ENCODE measurements at regions not wholly inside any gene's neighbourhood (a gene's known extent, or its start where the extent isn't known, plus 50 kb on each side); places are given as distances from the start of the nearest gene placed in this dataset.

DNA sequence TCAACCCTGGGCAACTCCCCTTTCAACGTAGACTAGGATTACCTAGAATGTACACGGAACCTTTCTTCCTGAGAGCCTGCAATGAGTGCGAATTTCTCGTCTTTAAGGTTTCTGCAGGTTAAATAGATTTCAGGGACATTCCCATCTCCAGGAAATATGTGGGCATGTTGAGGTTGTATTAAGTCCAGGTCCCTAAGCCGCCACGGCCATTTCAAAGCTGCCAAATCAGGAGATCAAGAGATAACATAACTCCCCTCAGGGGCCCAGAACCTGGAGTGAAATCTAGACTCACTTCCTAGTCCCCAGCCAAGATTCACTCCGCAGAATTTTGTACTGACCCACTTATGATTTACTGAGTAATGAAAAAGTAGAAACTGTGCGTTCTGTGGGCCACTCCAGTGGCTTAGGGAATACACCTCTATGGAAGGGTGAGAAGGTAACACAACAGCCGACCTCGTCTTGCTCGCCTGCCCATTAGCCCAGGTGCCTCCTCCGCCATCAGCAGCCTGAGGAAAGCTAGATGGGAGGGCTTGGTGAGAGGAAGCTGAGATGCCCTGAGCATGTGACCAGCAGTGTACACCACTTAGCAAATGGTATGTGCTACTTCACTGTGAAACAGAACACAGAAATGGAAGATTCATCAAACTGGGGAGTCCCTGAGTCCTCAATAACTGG lies 98.5 kb upstream of the SOX1 start (continued):
- TF ChIP-seq, protein P1, sequence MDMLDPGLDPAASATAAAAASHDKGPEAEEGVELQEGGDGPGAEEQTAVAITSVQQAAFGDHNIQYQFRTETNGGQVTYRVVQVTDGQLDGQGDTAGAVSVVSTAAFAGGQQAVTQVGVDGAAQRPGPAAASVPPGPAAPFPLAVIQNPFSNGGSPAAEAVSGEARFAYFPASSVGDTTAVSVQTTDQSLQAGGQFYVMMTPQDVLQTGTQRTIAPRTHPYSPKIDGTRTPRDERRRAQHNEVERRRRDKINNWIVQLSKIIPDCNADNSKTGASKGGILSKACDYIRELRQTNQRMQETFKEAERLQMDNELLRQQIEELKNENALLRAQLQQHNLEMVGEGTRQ (IDR thresholded peaks at IDR 0.05; ENCODE audit: borderline replicate concordance, low read depth, low read length): no peak
- no peak for TF ChIP-seq RAD21 (IDR thresholded peaks at IDR 0.05; ENCODE audit: low read length)

DNA sequence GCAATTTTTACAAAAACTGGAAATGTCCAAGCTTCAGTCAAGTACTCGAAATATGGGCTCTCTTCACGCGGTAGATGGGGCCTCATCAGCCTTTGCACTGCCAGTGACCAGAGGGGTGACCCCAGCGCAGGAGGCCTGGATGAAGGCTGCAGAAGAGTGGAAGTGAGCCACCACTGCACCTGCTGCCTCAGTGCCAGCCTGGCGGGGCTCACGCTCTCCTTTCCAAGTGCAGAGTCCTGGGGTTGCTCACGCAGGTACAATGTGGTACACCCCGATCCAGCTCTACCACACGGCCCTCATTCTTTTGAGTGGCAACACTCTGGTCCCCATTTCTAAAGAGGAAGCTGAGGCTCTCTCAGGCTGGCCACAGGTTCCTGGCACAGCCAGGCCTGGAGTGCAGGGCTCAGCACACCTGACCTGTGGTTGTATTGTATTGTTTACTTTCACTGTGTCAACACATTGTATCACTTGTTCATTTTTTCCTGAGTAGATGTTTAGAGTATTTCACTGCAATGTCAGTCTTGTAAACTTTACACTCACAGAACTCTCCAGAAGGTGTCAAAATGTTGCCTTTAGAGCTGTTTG lies 97.3 kb upstream of the SOX1 start:
- 27% methylated on average over 6 of the region's 9 CpGs for WGBS (ENCODE audit: low lambda C conversion rate)
- H3K4me2 ChIP-seq: no peak overlapping the region

More for the DNA sequence above, 97.3 kb upstream of the SOX1 start:
- Histone ChIP-seq H2AFZ (ENCODE audit: low read depth) (no peak overlapping the region), H3K27me3 (ENCODE audit: insufficient read depth) (peaks cover 21% of the 10 kb centered on the region; the same call in 1 of the 2 replicates), H3F3A (replicated peaks; ENCODE audit: insufficient read depth) (peaks cover 5% of the 10 kb centered on the region), H3K9ac (no peak overlapping the region), H3K36me3 (replicated peaks in 1 of 2; ENCODE audit: control insufficient read depth in 1 of 2, insufficient read depth in 2 of 2, low read length in 1 of 2) (no peaks in the 10 kb centered on the region), H3K4me1 (ENCODE audit: control insufficient read depth in 1 of 2, insufficient read depth in 2 of 2, low read depth in 1 of 2, low read length in 1 of 2) (no peaks in the 10 kb centered on the region), H3K27ac (ENCODE audit: low read depth in 2 of 2, low read length in 1 of 2) (no peak overlapping the region), H3K9me3 (no peaks in the 10 kb centered on the region), H3K79me2 (ENCODE audit: insufficient read depth) (no peaks in the 10 kb centered on the region), H3K4me3 (ENCODE audit: low read depth in 2 of 2, low read length in 1 of 2) (no peak overlapping the region), H4K20me1 (ENCODE audit: insufficient read depth) (no peaks in the 10 kb centered on the region), H3K9me2 (no peaks in the 10 kb centered on the region)
- ChIA-PET CTCF (no interaction called here), POLR2A (no interaction called here)
- TF ChIP-seq POLR2AphosphoS5 (IDR thresholded peaks at IDR 0.05; ENCODE audit: low read depth, low read length): no peak
- TF ChIP-seq FOXJ3 (CRISPR knock-in tag; IDR thresholded peaks at IDR 0.05): no peak
- no peak for TF ChIP-seq CHD2 (IDR thresholded peaks at IDR 0.05; ENCODE audit: low read length, partially characterized antibody)
- TF ChIP-seq, protein P1 (IDR thresholded peaks at IDR 0.05; ENCODE audit: borderline replicate concordance, low read depth, low read length): no peak
- TF ChIP-seq GABPA (IDR thresholded peaks at IDR 0.05; ENCODE audit: low read depth): no peak
- TF ChIP-seq, protein P2, sequence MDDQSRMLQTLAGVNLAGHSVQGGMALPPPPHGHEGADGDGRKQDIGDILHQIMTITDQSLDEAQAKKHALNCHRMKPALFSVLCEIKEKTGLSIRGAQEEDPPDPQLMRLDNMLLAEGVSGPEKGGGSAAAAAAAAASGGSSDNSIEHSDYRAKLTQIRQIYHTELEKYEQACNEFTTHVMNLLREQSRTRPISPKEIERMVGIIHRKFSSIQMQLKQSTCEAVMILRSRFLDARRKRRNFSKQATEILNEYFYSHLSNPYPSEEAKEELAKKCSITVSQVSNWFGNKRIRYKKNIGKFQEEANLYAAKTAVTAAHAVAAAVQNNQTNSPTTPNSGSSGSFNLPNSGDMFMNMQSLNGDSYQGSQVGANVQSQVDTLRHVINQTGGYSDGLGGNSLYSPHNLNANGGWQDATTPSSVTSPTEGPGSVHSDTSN (IDR thresholded peaks at IDR 0.05): no peak
- no peak for TF ChIP-seq EZH2phosphoT487 (IDR thresholded peaks at IDR 0.05; ENCODE audit: borderline replicate concordance, low read depth)
- TF ChIP-seq TCF12 (IDR thresholded peaks at IDR 0.05): no peak
- TF ChIP-seq, protein P3, sequence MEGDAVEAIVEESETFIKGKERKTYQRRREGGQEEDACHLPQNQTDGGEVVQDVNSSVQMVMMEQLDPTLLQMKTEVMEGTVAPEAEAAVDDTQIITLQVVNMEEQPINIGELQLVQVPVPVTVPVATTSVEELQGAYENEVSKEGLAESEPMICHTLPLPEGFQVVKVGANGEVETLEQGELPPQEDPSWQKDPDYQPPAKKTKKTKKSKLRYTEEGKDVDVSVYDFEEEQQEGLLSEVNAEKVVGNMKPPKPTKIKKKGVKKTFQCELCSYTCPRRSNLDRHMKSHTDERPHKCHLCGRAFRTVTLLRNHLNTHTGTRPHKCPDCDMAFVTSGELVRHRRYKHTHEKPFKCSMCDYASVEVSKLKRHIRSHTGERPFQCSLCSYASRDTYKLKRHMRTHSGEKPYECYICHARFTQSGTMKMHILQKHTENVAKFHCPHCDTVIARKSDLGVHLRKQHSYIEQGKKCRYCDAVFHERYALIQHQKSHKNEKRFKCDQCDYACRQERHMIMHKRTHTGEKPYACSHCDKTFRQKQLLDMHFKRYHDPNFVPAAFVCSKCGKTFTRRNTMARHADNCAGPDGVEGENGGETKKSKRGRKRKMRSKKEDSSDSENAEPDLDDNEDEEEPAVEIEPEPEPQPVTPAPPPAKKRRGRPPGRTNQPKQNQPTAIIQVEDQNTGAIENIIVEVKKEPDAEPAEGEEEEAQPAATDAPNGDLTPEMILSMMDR (IDR thresholded peaks at IDR 0.05): no peak
- TF ChIP-seq YY1 (IDR thresholded peaks at IDR 0.05; ENCODE audit: low read depth): no peak
- TF ChIP-seq FOSL2 (IDR thresholded peaks at IDR 0.05; ENCODE audit: borderline replicate concordance, low read depth): no peak
- no peak for TF ChIP-seq MXI1 (IDR thresholded peaks at IDR 0.05; ENCODE audit: low read depth, low read length)
- no peak for TF ChIP-seq SMC3 (IDR thresholded peaks at IDR 0.05; ENCODE audit: low read depth, low read length)
- TF ChIP-seq RXRA (IDR thresholded peaks at IDR 0.05; ENCODE audit: borderline replicate concordance, low read depth): no peak
- TF ChIP-seq, protein P4, sequence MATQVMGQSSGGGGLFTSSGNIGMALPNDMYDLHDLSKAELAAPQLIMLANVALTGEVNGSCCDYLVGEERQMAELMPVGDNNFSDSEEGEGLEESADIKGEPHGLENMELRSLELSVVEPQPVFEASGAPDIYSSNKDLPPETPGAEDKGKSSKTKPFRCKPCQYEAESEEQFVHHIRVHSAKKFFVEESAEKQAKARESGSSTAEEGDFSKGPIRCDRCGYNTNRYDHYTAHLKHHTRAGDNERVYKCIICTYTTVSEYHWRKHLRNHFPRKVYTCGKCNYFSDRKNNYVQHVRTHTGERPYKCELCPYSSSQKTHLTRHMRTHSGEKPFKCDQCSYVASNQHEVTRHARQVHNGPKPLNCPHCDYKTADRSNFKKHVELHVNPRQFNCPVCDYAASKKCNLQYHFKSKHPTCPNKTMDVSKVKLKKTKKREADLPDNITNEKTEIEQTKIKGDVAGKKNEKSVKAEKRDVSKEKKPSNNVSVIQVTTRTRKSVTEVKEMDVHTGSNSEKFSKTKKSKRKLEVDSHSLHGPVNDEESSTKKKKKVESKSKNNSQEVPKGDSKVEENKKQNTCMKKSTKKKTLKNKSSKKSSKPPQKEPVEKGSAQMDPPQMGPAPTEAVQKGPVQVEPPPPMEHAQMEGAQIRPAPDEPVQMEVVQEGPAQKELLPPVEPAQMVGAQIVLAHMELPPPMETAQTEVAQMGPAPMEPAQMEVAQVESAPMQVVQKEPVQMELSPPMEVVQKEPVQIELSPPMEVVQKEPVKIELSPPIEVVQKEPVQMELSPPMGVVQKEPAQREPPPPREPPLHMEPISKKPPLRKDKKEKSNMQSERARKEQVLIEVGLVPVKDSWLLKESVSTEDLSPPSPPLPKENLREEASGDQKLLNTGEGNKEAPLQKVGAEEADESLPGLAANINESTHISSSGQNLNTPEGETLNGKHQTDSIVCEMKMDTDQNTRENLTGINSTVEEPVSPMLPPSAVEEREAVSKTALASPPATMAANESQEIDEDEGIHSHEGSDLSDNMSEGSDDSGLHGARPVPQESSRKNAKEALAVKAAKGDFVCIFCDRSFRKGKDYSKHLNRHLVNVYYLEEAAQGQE (IDR thresholded peaks at IDR 0.05; ENCODE audit: low read depth, low read length): no peak
- TF ChIP-seq NRF1 (IDR thresholded peaks at IDR 0.05; ENCODE audit: low read depth, low read length): no peak
- no peak for TF ChIP-seq FOXM1 (IDR thresholded peaks at IDR 0.05; ENCODE audit: low read depth)
- TF ChIP-seq, protein P5, sequence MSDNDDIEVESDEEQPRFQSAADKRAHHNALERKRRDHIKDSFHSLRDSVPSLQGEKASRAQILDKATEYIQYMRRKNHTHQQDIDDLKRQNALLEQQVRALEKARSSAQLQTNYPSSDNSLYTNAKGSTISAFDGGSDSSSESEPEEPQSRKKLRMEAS (IDR thresholded peaks at IDR 0.05; ENCODE audit: low read depth): no peak
- no peak for DNase-seq

Measured in SK-N-SH (cell line).